Heart left ventricle (tissue), 13 donors: ENCODE measurements at regions not wholly inside any gene's neighbourhood (a gene's known extent, or its start where the extent isn't known, plus 50 kb on each side); places are given as distances from the start of the nearest gene placed in this dataset.
"Not testable (repeated sequence)": the region's sequence is repeated elsewhere in the genome, so short reads cannot be mapped to it uniquely, and the experiment has no call there.

Experiments used
- CTCF ChIP-seq, 12 donors: fragments of 200-600 bp; sonication (generic) in 4 of 12; IDR thresholded peaks; one replicate each; pipeline versions ENCODE4 v1.5.0 to v1.8.0; 2018 to 2022; ENCODE audit warnings: antibody characterized with exemption in 12 of 12, mild to moderate bottlenecking in 5 of 12
- POLR2A ChIP-seq, 2 donors: fragments of 450-650 bp; IDR thresholded peaks; one replicate each; pipeline ENCODE4 v1.6.1; 2017; ENCODE audit warnings: antibody characterized with exemption in 2 of 2, mild to moderate bottlenecking in 2 of 2, moderate library complexity in 2 of 2
- donor health status: ischemic (EF 13 %, LVEDD 7.1; RV severe dilation, severe dysfunction).
- donor health status: DM: no; HTN: yes; CAD: no.
- donor health status: DM: no; HTN: no; CAD: no.
- donor health status: ischemic (EF 25% LVEDD 6.9; RV normal size, moderate dysfunction).
- donor health status: ischemic (EF 25% LVEDD 5.7; RV mildly dilated, moderate dysfunction).
- donor health status: ischemic (EF 35%, LVEDD 5.7; RV mildly dilated, moderate dysfunction).
- donor health status: nonischemic (EF 11% LVEDD 7.7; RV severe dilation, severe dysfunction).
- donor health status: DM: yes; HTN: yes; CAD: no.
- donor health status: PGD.
- donor health status: ischemic (EF 29% LVEDD 5.4; RV normal size, mild dysfunction).
- donor health status: nonischemic (EF 23%, LVEDD 6.1; RV moderate dilation, normal function).

- TF ChIP-seq CTCF, POLR2A (IDR thresholded peaks at IDR 0.05): not testable (repeated sequence)
Observed at GRCh38 chr13:82459575-82459974, 1422.7 kb downstream of the SLITRK1 start.
